ENCODE measurements at regions not wholly inside any gene's neighbourhood (a gene's known extent, or its start where the extent isn't known, plus 50 kb on each side); places are given as distances from the start of the nearest gene placed in this dataset.

DNA sequence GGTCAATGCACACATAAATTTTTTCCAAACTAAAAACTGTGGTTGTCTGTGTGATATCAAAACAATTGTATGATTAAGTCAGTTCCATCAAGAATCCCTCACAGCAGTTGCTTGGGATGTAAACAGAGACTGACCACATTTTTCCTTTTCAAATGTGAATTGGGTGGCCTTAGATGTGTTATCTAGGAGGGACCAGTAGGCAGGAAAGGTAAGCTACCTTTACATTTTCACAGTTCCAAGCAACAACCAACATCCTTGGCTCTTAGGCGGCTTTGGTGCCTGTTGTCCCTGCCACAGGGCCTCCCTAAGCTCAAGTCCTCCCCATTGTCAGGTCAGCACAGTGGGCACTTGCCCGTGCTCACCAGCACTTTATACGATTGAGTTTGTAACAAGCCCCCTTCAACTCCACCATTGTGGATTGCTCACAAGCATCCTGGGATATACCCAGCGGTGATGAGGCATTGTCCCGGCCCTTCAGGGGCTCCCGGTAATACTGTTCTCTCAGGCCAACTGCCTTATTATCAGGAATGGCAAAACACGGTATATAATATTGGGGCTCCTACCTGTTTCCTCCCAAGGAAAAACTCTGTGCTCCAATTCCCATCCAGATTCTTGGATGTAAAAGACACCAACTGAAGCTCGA is 114.9 kb upstream of the ANKRD1 start:
- TF ChIP-seq CTCF (IDR thresholded peaks at IDR 0.05) = no peak
- no peak for TF ChIP-seq ZFX (IDR thresholded peaks at IDR 0.05; ENCODE audit: borderline replicate concordance)
